ENCODE measurements at regions not wholly inside any gene's neighbourhood (a gene's known extent, or its start where the extent isn't known, plus 50 kb on each side); places are given as distances from the start of the nearest gene placed in this dataset.
"Not testable (repeated sequence)": the region's sequence is repeated elsewhere in the genome, so short reads cannot be mapped to it uniquely, and the experiment has no call there.

DNA sequence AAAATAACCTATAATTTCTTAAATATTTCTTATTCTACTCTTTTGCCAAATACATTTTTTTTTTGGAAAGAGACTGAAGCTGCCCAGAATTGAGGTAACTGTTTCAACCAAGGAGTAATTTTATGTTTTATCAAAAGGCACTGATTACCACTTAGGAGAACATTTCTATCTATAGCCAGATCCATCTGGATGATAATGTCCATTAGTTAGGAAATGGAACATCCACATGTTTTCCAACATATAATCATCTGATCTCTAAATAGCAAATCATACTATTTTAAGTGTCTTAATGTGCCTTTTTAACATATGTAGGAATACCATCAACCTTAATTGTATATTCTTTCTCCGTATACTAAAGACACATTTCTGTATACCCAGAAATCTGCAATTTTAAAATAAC is 1068.9 kb downstream of the NXPH1 start:
- H3K4me3 ChIP-seq, result no peak overlapping the region
- intact Hi-C loops (cut with DNase I; ENCODE audit: low total_unique reads), result no loop called here
- no peak overlapping the region for H3K27ac ChIP-seq
- DNase-seq, result no peak
- no peaks in the 10 kb centered on the region for H3K4me1 ChIP-seq
- no peaks in the 10 kb centered on the region for H3K9me3 ChIP-seq
- no peaks in the 10 kb centered on the region for H3K27me3 ChIP-seq
- no peaks in the 10 kb centered on the region for H3K36me3 ChIP-seq
- TF ChIP-seq, protein P1, sequence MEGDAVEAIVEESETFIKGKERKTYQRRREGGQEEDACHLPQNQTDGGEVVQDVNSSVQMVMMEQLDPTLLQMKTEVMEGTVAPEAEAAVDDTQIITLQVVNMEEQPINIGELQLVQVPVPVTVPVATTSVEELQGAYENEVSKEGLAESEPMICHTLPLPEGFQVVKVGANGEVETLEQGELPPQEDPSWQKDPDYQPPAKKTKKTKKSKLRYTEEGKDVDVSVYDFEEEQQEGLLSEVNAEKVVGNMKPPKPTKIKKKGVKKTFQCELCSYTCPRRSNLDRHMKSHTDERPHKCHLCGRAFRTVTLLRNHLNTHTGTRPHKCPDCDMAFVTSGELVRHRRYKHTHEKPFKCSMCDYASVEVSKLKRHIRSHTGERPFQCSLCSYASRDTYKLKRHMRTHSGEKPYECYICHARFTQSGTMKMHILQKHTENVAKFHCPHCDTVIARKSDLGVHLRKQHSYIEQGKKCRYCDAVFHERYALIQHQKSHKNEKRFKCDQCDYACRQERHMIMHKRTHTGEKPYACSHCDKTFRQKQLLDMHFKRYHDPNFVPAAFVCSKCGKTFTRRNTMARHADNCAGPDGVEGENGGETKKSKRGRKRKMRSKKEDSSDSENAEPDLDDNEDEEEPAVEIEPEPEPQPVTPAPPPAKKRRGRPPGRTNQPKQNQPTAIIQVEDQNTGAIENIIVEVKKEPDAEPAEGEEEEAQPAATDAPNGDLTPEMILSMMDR (IDR thresholded peaks at IDR 0.05), result no peak

DNA sequence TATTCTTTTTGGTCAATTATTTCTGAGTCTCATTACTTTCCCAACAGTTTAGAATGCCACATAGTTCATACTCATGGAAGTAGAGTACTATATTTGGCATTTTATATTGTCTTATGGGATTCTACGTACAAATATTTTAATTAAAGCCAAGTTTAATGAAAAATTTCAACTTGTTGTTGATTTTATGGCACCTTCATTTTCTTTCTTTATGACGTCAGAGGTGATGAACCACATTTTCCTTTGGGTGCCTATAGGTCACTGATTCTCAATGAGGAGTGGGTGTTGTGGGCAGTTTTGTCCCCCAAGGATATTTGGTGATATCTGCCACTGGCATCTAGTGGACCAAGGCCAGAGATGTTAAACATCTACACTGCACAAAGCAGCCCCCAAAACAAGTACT is 1071.3 kb downstream of the NXPH1 start:
- H3K36me3 ChIP-seq, result no peaks in the 10 kb centered on the region
- H3K27me3 ChIP-seq, result no peaks in the 10 kb centered on the region
- H3K9me3 ChIP-seq, result no peaks in the 10 kb centered on the region
- no peaks in the 10 kb centered on the region for H3K4me1 ChIP-seq
- no peak overlapping the region for H3K27ac ChIP-seq
- DNase-seq, result no peak
- H3K4me3 ChIP-seq, result no peak overlapping the region
- intact Hi-C loops (cut with DNase I; ENCODE audit: low total_unique reads), result no loop called here
- TF ChIP-seq, protein P1 (IDR thresholded peaks at IDR 0.05), result no peak

DNA sequence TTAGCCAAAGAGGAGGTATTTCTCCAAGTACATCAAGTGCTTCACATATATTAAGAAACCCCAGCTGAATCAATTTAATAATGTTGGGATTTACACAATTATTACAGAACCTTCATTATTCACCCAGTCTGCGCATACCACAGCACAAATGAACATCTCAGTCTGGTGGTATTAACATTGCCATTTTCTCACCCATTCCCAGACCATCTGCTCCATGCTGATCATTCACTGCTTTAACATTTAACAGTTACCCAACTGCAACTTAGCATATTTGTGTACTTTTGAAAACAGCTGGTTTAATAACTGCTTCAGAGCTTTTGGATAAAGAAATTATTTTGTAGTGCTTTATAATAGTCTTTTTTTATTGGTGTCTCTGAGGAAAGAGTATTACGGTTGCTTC is 1072.1 kb downstream of the NXPH1 start:
- TF ChIP-seq, protein P1 (IDR thresholded peaks at IDR 0.05), result no peak
- H3K4me1 ChIP-seq, result no peaks in the 10 kb centered on the region
- H3K4me3 ChIP-seq, result no peak overlapping the region
- intact Hi-C loops (cut with DNase I; ENCODE audit: low total_unique reads), result no loop called here
- H3K9me3 ChIP-seq, result no peaks in the 10 kb centered on the region
- DNase-seq, result no peak
- H3K36me3 ChIP-seq, result no peaks in the 10 kb centered on the region
- H3K27me3 ChIP-seq, result no peaks in the 10 kb centered on the region
- H3K27ac ChIP-seq, result no peak overlapping the region

DNA sequence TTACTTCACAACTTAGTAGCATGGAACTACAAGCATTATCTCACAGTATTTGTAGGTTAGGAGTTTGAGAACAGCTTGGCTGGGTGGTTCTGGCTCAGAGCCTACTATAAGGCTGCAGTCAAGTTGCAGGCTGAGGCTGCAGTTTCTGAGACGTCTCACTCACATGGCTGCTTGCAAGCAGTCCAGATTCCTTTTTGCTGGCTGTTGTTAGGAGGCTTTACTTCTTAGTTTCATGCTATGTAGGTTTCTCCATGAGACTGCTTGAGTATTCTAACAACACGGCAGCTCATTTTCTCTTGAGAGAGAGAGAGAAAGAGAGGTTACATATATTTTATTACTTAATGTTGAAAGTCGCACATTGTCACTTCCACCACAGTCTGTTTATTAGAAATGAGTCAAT is 1073.9 kb downstream of the NXPH1 start:
- intact Hi-C loops (cut with DNase I; ENCODE audit: low total_unique reads), result no loop called here
- no peaks in the 10 kb centered on the region for H3K27me3 ChIP-seq
- no peaks in the 10 kb centered on the region for H3K9me3 ChIP-seq
- no peak for DNase-seq
- TF ChIP-seq, protein P1 (IDR thresholded peaks at IDR 0.05), result no peak
- H3K27ac ChIP-seq, result no peak overlapping the region
- no peaks in the 10 kb centered on the region for H3K4me1 ChIP-seq
- H3K36me3 ChIP-seq, result no peaks in the 10 kb centered on the region
- H3K4me3 ChIP-seq, result no peak overlapping the region

DNA sequence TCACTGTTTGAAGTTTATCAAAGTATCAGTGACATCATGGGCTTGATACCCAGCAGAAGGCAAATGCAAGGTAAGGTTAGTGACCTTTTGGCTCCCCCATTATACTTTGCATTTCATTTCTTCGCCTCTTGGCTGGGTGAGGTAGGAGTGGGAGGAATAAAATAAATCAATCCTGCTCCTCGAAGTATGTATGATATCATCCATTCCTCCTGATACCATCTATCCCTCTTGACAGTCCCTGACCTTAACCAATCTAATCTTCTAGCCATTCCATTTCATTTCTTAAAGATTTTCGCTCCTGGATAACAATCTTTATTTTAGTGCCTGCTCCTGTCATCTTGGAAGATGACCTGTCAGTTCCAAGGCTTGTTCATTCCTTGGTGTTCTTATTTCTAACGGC is 1083.3 kb downstream of the NXPH1 start:
- intact Hi-C loops (cut with DNase I; ENCODE audit: low total_unique reads), result no loop called here
- Histone ChIP-seq H3K27me3 (no peaks in the 10 kb centered on the region), H3K9me3 (no peaks in the 10 kb centered on the region), H3K27ac (no peak overlapping the region), H3K4me1 (no peaks in the 10 kb centered on the region), H3K36me3 (no peaks in the 10 kb centered on the region), H3K4me3 (no peak overlapping the region)
- no peak for DNase-seq
- TF ChIP-seq, protein P1 (IDR thresholded peaks at IDR 0.05), result no peak

DNA sequence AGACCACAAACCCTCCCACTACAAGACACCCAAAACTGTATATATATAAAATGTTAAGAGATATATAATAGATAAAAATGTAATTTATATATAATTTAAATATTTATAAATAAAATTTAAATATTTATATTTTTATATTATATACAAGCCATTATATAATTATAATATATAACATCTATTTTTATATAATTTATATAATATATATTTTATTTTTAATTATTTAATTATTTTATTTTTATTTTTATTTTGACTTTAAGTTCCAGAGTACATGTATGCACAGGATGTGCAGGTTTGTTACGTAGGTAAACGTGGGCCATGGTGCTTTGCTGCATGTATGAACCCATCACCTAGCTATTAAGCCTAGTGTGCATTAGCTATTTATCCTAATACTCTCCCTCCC is 1090.2 kb downstream of the NXPH1 start:
- TF ChIP-seq, protein P1 (IDR thresholded peaks at IDR 0.05), result no peak
- no peaks in the 10 kb centered on the region for H3K9me3 ChIP-seq
- H3K27me3 ChIP-seq, result no peaks in the 10 kb centered on the region
- no peak for DNase-seq
- no peak overlapping the region for H3K27ac ChIP-seq
- no peaks in the 10 kb centered on the region for H3K4me1 ChIP-seq
- H3K4me3 ChIP-seq, result no peak overlapping the region
- no peaks in the 10 kb centered on the region for H3K36me3 ChIP-seq
- intact Hi-C loops (cut with DNase I; ENCODE audit: low total_unique reads), result no loop called here

DNA sequence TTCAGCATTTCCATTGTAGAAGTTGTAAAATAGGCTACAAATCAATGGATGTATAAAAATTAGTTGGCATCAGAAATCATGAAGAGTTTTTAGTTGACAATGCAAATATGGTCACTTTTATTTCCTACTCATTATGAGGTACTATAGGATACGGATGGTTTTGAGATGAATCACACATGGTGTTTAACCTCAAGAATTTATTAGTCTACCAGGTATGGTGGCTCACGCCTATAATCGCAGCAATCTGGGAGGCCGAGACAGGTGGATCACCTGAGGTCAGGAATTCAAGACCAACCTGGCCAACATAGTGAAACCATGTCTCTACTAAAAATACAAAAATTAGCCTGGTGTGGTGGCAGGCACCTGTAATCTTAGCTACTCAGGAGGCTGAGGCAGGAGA is 1119.0 kb downstream of the NXPH1 start:
- H3K9me3 ChIP-seq; H3K27ac ChIP-seq; H3K27me3 ChIP-seq; H3K36me3 ChIP-seq; intact Hi-C loops (cut with DNase I; ENCODE audit: low total_unique reads); H3K4me1 ChIP-seq; DNase-seq; H3K4me3 ChIP-seq: not testable (repeated sequence)

Data from tibial artery (tissue), 4 donors.